GM21515 (cell line): ENCODE measurements at regions not wholly inside any gene's neighbourhood (a gene's known extent, or its start where the extent isn't known, plus 50 kb on each side); places are given as distances from the start of the nearest gene placed in this dataset.

Source experiments
- ATAC-seq: cut with Tn5 transposase; IDR thresholded peaks from one replicate; pipeline ENCODE4 v1.9.1; 2021; ENCODE audit not compliant: unreplicated experiment

GRCh38 chr18:71597219-71597618 lies 946.9 kb downstream of the CBLN2 start:
- ATAC-seq, result no peak

- ATAC-seq, result no peak
Observed at GRCh38 chr18:71583252-71583651, 960.9 kb downstream of the CBLN2 start.

- no peak for ATAC-seq
Observed at GRCh38 chr18:71554686-71555085, 989.5 kb downstream of the CBLN2 start.

- no peak for ATAC-seq
Observed at GRCh38 chr18:71541643-71542042, 1002.5 kb downstream of the CBLN2 start.

- no peak for ATAC-seq
Observed at GRCh38 chr18:71529703-71530303, 1014.3 kb downstream of the CBLN2 start.

- ATAC-seq, result no peak
Observed at GRCh38 chr18:71523483-71524435, 1020.4 kb downstream of the CBLN2 start.

- ATAC-seq, result no peak
Observed at GRCh38 chr18:71505526-71505925, 1038.6 kb downstream of the CBLN2 start.

- ATAC-seq, result no peak
Observed at GRCh38 chr18:71503222-71503621, 1040.9 kb downstream of the CBLN2 start.

GRCh38 chr18:71485611-71486010 lies 1058.5 kb downstream of the CBLN2 start:
- ATAC-seq, result no peak

- ATAC-seq, result no peak
Observed at GRCh38 chr18:71471963-71472725, 1072.0 kb downstream of the CBLN2 start.

GRCh38 chr18:71456206-71456605 lies 1087.9 kb downstream of the CBLN2 start:
- no peak for ATAC-seq

GRCh38 chr18:71450257-71450656 lies 1093.9 kb downstream of the CBLN2 start:
- ATAC-seq, result no peak

- ATAC-seq, result no peak
Observed at GRCh38 chr18:71443706-71444480, 1100.2 kb downstream of the CBLN2 start.

- ATAC-seq, result no peak
Observed at GRCh38 chr18:71442731-71443141, 1101.4 kb downstream of the CBLN2 start.

- no peak for ATAC-seq
Observed at GRCh38 chr18:71441156-71441555, 1103.0 kb downstream of the CBLN2 start.

- no peak for ATAC-seq
Observed at GRCh38 chr18:71437511-71437910, 1106.6 kb downstream of the CBLN2 start.

GRCh38 chr18:71433373-71433772 lies 1110.8 kb downstream of the CBLN2 start:
- no peak for ATAC-seq

- no peak for ATAC-seq
Observed at GRCh38 chr18:71431689-71432088, 1112.5 kb downstream of the CBLN2 start.

GRCh38 chr18:71431171-71431570 lies 1113.0 kb downstream of the CBLN2 start:
- ATAC-seq, result no peak

GRCh38 chr18:71426441-71426840 lies 1117.7 kb downstream of the CBLN2 start:
- ATAC-seq, result no peak
